GM12873 (cell line): ENCODE measurements at regions not wholly inside any gene's neighbourhood (a gene's known extent, or its start where the extent isn't known, plus 50 kb on each side); places are given as distances from the start of the nearest gene placed in this dataset.

Experiments used
- TF ChIP-seq, protein P1 (sequence below): IDR thresholded peaks from 2 replicates; pipeline ENCODE4 v1.5.1; 2012; ENCODE audit warnings: low read depth, mild to moderate bottlenecking, moderate library complexity, low read length, control low read depth; ENCODE audit not compliant: insufficient read depth; ENCODE audit errors: missing control alignments

DNA sequence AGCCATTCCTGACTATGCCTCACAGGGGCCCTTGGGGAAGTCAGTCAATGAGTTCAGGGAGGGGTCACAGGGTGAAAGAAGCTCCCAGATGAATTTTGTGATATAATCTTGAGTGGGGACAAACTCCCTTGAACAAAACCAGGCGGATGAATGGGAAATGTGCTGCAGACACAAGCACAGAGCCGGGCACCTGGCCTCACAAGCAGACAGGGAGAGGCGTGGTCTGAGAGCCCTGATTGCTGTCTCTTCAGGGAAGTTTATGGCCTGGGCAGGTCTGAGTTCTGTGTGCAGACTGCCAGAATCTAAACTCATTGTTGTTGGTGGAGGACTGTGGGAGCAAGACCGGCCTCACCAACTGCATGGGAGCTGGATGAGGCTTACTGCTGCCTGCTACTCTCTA lies 591.8 kb downstream of the EPHA3 start:
- TF ChIP-seq, protein P1, sequence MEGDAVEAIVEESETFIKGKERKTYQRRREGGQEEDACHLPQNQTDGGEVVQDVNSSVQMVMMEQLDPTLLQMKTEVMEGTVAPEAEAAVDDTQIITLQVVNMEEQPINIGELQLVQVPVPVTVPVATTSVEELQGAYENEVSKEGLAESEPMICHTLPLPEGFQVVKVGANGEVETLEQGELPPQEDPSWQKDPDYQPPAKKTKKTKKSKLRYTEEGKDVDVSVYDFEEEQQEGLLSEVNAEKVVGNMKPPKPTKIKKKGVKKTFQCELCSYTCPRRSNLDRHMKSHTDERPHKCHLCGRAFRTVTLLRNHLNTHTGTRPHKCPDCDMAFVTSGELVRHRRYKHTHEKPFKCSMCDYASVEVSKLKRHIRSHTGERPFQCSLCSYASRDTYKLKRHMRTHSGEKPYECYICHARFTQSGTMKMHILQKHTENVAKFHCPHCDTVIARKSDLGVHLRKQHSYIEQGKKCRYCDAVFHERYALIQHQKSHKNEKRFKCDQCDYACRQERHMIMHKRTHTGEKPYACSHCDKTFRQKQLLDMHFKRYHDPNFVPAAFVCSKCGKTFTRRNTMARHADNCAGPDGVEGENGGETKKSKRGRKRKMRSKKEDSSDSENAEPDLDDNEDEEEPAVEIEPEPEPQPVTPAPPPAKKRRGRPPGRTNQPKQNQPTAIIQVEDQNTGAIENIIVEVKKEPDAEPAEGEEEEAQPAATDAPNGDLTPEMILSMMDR: no peak

- TF ChIP-seq, protein P1: no peak
These were observed 592.4 kb downstream of the EPHA3 start for GRCh38 chr3:89699771-89700170.

DNA sequence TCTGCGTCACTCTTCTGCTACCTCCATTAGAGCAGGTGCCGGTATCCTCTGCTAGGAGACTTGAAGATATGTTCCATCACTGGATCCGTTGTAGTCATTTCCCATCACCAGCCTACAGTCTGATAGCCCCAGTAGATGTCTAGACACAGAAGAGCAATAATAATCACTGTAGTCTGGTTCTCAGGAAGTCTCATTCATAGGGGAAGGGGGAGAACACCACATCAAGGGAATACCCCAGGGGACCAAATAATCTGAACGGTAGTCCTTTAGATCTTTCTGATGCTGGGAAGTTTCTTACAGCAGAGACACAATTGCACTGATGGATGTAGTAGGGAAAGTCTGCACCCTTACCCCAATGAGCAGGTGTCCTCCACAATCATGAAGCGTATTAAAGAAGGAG lies 595.0 kb downstream of the EPHA3 start:
- TF ChIP-seq, protein P1: no peak

DNA sequence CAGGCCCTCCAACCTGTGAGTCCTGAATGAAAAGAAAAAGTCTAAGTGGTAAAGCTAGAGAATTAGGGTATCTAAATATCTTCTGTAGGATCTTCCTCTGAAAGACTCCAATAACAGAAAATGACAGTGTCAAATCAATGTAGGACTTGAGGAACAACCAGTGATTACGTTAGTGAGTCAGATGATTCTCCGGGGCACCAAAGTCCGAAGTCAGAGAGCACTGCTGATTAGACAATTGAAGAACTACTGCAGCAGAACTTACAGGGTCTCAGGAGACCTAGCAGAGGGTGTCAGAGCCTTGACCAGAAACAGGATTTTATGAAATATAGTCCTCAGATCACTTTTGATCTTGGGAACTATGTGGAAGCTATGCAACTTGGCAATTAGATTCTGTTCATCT lies 605.8 kb downstream of the EPHA3 start:
- TF ChIP-seq, protein P1: no peak

GRCh38 chr3:89714237-89714636 lies 606.8 kb downstream of the EPHA3 start:
- TF ChIP-seq, protein P1: no peak

DNA sequence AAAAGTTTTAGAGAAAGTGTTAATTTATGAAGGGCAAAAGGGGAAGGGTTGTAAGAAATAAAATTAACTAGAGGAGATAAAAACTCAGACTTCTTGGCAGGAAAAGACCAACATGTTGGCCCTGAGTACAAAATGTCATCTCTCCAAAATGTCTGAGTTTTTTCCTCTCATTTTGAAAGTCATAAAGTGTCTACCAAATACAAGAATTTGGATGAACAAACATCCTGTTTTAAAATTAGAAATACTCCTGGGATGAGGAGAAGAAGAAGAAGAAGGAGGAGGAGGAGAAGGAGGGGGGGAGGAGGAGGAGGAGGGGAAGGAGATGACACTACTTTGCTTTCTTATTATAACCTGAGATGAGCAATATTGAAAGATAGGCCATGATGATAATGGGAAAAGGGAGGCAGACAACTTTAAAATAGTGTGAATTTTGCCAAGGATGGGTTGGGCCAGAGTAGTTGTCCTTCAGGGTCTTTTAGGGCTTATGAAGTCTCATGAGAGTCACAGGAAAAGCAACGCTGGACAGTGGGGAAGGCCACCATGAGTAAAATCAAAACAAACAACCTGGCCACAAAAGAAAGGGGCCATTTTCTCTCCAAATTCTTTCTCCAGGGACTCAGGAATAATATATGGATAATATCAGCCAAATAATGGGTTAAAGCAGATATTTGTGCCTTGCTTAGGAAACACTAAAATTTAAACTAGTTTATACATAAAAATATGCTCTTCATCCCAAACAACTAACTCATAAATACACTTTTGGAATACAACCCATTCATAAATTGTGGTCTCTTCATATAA lies 632.9 kb downstream of the EPHA3 start:
- TF ChIP-seq, protein P1: no peak

DNA sequence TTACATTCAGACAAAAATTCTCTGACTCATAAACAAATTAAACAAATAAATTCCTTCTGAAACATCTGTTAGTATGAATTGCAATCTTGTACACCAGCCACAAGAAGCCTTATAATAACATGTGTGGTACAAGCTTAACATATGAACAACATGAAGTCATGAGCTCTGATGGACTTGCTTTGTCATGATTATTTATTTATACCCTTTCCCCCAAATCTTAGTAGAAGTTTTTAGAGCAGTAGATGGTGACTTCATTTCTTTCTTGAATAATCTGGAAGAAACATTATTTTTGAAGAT lies 633.4 kb downstream of the EPHA3 start:
- TF ChIP-seq, protein P1: no peak

DNA sequence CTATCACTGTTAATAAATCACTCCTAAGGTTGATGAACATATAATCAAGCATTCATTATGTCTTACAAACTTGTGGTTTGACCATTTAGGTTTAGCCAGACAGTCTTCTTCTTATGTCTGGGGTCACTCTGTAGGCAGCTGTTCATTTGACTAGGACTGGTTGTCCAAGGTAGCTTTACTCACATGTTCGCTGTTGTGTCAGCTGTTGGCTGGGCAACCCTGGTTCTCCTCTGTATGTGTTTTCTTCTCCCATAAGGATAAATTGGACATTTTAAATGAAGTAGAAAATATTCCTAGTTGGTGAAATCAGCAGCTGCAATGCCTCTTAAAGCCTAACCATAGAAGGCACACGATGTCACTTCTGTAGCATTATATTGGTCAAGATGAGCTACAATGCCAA lies 635.1 kb downstream of the EPHA3 start:
- TF ChIP-seq, protein P1: no peak
